Naive thymus-derived CD8-positive, alpha-beta T cell (primary cell): ENCODE measurements at regions not wholly inside any gene's neighbourhood (a gene's known extent, or its start where the extent isn't known, plus 50 kb on each side); places are given as distances from the start of the nearest gene placed in this dataset.
"Not testable (repeated sequence)": the region's sequence is repeated elsewhere in the genome, so short reads cannot be mapped to it uniquely, and the experiment has no call there.

Experiments
- ATAC-seq, 2 donors: fragments of 150-1000 bp; cut with Tn5 transposase in 1 of 2; sonication (Bioruptor Pico), chemical (Tn5 transposase) in 1 of 2; 1 replicate in 1 of 2; 2 replicates in 1 of 2; pipeline ENCODE4 v1.10.0; 2021; ENCODE audit warnings: mild to moderate bottlenecking in 2 of 2, moderate library complexity in 2 of 2
- POLR2A ChIA-PET: fragments of 350-600 bp; sonication (Branson Sonifier 250); formaldehyde crosslinking; loops from one replicate; lab custom pipeline; 2021; ENCODE audit warnings: antibody characterized with exemption; lab: Charles Lee
- DNase-seq, 10 donors: peaks; one replicate each; pipeline versions ENCODE4 v3.0.0 to v3.0.0-alpha.2; 2020 to 2022
- H3K27ac Mint-ChIP-seq, 10 donors: one replicate each; pipeline ENCODE4 v1.8.0; 2020 to 2022; ENCODE audit warnings: mild to moderate bottlenecking in 10 of 10, mixed read lengths in 10 of 10, moderate library complexity in 4 of 10, inconsistent platforms in 1 of 10
- H3K27me3 Mint-ChIP-seq, 5 donors: one replicate each; pipeline ENCODE4 v1.8.0; 2021 to 2022; ENCODE audit warnings: mixed read lengths in 5 of 5
- H3K36me3 Mint-ChIP-seq, 3 donors: one replicate each; pipeline ENCODE4 v1.8.0; 2020 to 2022; ENCODE audit warnings: mixed read lengths in 3 of 3, mild to moderate bottlenecking in 2 of 3, inconsistent platforms in 1 of 3
- H3K4me1 Mint-ChIP-seq, 4 donors: one replicate each; pipeline ENCODE4 v1.8.0; 2021 to 2022; ENCODE audit warnings: mixed read lengths in 4 of 4
- H3K4me3 Mint-ChIP-seq, 10 donors: one replicate each; pipeline ENCODE4 v1.8.0; 2020 to 2022; ENCODE audit warnings: mild to moderate bottlenecking in 10 of 10, mixed read lengths in 10 of 10, moderate library complexity in 6 of 10, inconsistent platforms in 1 of 10
- H3K9me3 Mint-ChIP-seq, 9 donors: one replicate each; pipeline ENCODE4 v1.8.0; 2020 to 2022; ENCODE audit warnings: mixed read lengths in 9 of 9, mild to moderate bottlenecking in 3 of 9, inconsistent platforms in 1 of 9, moderate library complexity in 1 of 9

DNA sequence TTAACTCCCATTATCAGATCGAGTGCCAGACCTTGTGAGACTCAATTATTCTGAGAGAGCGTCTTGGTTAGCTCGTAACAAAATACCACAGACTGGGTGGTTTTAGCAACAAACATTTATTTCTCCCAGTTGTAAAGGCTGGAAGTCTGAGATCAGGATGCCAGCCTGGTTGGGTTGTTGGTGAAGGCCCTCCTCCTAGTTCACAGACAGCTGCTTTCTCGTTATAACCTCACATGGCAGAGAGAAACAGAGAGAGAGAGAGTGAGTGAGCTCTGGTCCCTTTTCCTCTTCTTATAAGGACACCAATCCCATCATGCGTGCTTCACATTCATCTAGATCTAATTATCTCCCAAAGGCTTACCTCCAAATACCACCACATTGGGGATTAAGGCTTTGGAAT lies 114.2 kb upstream of the SLC24A2 start:
- POLR2A ChIA-PET: no interaction called here
- H3K36me3 Mint-ChIP-seq: peaks cover 0 to 6% (median 0%) of the 10 kb centered on the region in 3 donors
- peaks cover 0 to 9% (median 1%) of the 10 kb centered on the region in 9 donors for H3K9me3 Mint-ChIP-seq
- no peak for ATAC-seq
- no peak overlapping the region for H3K4me3 Mint-ChIP-seq
- H3K27me3 Mint-ChIP-seq: peaks cover 0 to 6% (median 1%) of the 10 kb centered on the region in 5 donors
- H3K4me1 Mint-ChIP-seq: peaks cover 0 to 2% (median 0%) of the 10 kb centered on the region in 4 donors
- no peak for DNase-seq
- no peak overlapping the region for H3K27ac Mint-ChIP-seq

- no peaks in the 10 kb centered on the region for H3K9me3 Mint-ChIP-seq
- no peak overlapping the region for H3K4me3 Mint-ChIP-seq
- H3K4me1 Mint-ChIP-seq: peaks cover 0 to 2% (median 0%) of the 10 kb centered on the region in 4 donors
- ATAC-seq: no peak
- DNase-seq: no peak
- H3K36me3 Mint-ChIP-seq: no peaks in the 10 kb centered on the region
- POLR2A ChIA-PET: no interaction called here
- H3K27ac Mint-ChIP-seq: peak overlapping the region in 1 of 10 donors; percentile 26
- H3K27me3 Mint-ChIP-seq: peaks cover 0 to 6% (median 1%) of the 10 kb centered on the region in 5 donors
These were observed 112.7 kb upstream of the SLC24A2 start for GRCh38 chr9:19901586-19901985.

DNA sequence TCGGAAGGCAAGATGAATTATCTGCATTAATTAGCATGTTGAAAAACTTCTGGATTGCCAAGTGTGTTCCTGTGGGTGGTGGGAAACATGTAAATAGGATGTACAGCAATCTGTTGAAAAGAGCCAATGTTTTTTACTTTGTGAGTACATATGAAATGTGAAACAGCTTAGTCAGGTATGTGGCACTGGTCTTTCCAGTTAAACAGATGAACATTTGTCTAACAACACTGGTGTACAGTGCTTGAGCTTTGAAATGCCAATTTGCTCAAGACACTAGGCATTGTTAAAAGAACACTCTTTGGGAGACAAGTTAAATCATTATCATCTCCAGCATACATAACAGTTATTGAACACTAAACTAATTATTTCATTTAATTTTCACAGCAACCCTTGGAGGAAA lies 107.3 kb upstream of the SLC24A2 start:
- POLR2A ChIA-PET: no interaction called here

DNA sequence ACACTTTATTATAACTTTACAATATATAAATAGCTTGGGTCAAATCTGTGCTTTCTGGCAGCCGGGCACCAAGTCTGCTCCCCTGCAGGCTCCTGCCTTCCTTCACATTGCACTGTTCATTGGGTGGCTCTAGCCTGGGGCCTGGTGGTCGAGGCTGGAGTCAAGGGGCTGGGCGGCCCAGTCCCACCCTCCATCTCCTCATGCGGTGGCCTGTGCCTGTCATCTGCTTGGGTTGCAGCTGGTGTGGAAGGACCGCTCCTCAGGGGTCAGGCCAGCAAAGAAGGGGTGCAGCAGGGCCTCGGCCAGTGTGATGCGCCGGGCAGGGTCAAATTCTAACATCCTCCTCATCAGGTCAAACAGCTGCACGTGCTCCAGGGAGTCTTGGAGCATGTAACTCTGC lies 106.7 kb upstream of the SLC24A2 start:
- H3K9me3 Mint-ChIP-seq, H3K27ac Mint-ChIP-seq, H3K4me3 Mint-ChIP-seq, H3K36me3 Mint-ChIP-seq, ATAC-seq, H3K27me3 Mint-ChIP-seq, H3K4me1 Mint-ChIP-seq, DNase-seq, POLR2A ChIA-PET: not testable (repeated sequence)

More for the DNA sequence above, 107.3 kb upstream of the SLC24A2 start:
- Mint-ChIP-seq H3K27ac (no peak overlapping the region), H3K27me3 (peaks cover 0 to 4% (median 0%) of the 10 kb centered on the region in 5 donors), H3K4me1 (no peaks in the 10 kb centered on the region), H3K36me3 (no peaks in the 10 kb centered on the region), H3K9me3 (no peaks in the 10 kb centered on the region), H3K4me3 (no peak overlapping the region)
- no peak for ATAC-seq
- no peak for DNase-seq

- Mint-ChIP-seq H3K4me3 (no peak overlapping the region), H3K27me3 (peaks cover 0 to 4% (median 0%) of the 10 kb centered on the region in 5 donors), H3K36me3 (no peaks in the 10 kb centered on the region), H3K9me3 (no peaks in the 10 kb centered on the region), H3K4me1 (no peaks in the 10 kb centered on the region), H3K27ac (no peak overlapping the region)
- POLR2A ChIA-PET: no interaction called here
- ATAC-seq (no peak), DNase-seq (no peak)
These were observed 106.2 kb upstream of the SLC24A2 start for GRCh38 chr9:19895006-19895405.

- ATAC-seq: no peak
- H3K36me3 Mint-ChIP-seq: peaks cover 0 to 13% (median 4%) of the 10 kb centered on the region in 3 donors
These were observed 96.8 kb upstream of the SLC24A2 start for GRCh38 chr9:19885608-19886007.

GRCh38 chr9:19879062-19879461 lies 90.2 kb upstream of the SLC24A2 start:
- Mint-ChIP-seq H3K9me3 (peaks cover 0 to 5% (median 0%) of the 10 kb centered on the region in 9 donors), H3K27ac (no peak overlapping the region), H3K4me3 (no peak overlapping the region), H3K36me3 (peaks cover 0 to 6% (median 4%) of the 10 kb centered on the region in 3 donors), H3K4me1 (no peaks in the 10 kb centered on the region), H3K27me3 (peaks cover 5 to 29% (median 16%) of the 10 kb centered on the region in 5 donors)
- no peak for DNase-seq
- POLR2A ChIA-PET: no interaction called here
- no peak for ATAC-seq

More at GRCh38 chr9:19885608-19886007, 96.8 kb upstream of the SLC24A2 start:
- Mint-ChIP-seq H3K9me3 (peaks cover 0 to 14% (median 3%) of the 10 kb centered on the region in 9 donors), H3K27me3 (peaks cover 4 to 19% (median 10%) of the 10 kb centered on the region in 5 donors), H3K27ac (no peak overlapping the region), H3K4me1 (no peaks in the 10 kb centered on the region), H3K4me3 (no peak overlapping the region)
- DNase-seq: no peak
- POLR2A ChIA-PET: no interaction called here

DNA sequence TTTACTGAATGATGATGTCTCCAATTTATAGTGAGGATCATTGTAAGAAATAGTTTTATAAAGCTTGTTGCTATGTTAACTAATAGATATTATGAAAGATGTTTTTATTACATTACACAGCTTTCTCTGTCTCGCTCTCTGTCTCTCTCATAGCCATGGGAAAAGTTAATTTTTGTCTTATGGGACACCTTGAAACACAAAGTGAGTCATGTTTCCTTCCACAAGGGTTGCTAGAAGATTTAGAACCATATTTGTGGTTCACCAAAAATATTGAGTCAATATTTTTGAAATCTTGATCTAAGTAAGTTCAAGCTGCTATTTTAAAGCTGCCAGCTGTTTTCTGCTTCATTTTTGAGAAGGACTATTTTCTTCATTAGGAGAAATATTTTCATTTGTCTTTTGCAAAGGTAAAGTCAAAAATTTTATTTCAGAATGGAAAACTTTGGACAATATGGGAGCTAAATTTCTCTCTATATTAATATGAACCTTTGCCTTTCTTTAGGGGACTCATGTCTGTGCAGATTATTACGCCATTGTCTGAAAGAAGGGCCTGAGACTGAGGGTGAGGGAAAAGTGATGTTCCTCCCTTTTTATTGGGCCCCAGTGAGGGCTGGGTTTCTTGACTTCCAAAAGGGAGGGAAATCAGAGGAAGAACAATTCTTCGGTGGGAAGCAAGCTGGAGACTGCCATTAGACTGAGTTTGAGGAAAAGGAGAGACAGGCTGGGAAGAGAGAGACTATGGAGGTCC lies 87.9 kb upstream of the SLC24A2 start:
- POLR2A ChIA-PET: no interaction called here
- peaks cover 2 to 8% (median 3%) of the 10 kb centered on the region in 3 donors for H3K36me3 Mint-ChIP-seq
- H3K4me3 Mint-ChIP-seq: no peak overlapping the region
- H3K4me1 Mint-ChIP-seq: no peaks in the 10 kb centered on the region
- DNase-seq (no peak), ATAC-seq (no peak)
- peaks cover 11 to 39% (median 20%) of the 10 kb centered on the region in 5 donors for H3K27me3 Mint-ChIP-seq
- peaks cover 4 to 21% (median 13%) of the 10 kb centered on the region in 9 donors for H3K9me3 Mint-ChIP-seq
- peak overlapping the region in 2 of 10 donors; percentile 35 to 51 for H3K27ac Mint-ChIP-seq

DNA sequence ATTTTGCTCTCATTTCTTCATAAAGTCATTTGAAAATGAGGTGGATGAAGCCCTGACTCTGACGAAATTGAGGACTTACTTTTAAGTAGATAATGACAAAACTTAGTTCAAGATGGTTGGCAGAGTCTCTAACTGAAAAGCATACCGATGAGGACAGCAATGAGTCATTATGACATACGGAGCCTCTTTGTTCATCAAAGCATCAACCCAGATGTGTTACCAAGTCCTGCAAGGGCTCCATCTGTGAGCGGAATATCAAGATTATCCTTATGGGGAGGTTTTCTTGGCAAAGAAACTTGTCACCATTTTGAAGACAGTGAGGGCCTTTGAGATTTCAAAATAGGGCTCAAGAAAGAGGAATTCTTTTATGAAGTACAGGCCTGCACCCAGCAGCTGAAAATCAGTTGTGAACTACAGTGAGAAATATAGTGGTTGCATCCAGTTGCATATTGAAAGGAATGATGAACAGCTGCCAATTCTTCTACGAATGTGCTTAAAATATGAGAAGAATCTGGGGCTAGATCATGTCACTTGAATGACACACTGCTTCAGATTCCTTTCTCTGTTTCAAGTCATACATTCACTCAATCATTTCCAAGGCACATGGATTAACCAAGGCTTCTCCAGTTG lies 86.6 kb upstream of the SLC24A2 start:
- Mint-ChIP-seq H3K27me3 (peaks cover 11 to 34% (median 17%) of the 10 kb centered on the region in 5 donors), H3K4me3 (no peak overlapping the region), H3K4me1 (no peaks in the 10 kb centered on the region), H3K27ac (no peak overlapping the region), H3K9me3 (peaks cover 10 to 33% (median 26%) of the 10 kb centered on the region in 9 donors), H3K36me3 (peaks cover 2 to 11% (median 8%) of the 10 kb centered on the region in 3 donors)
- DNase-seq: no peak
- POLR2A ChIA-PET: no interaction called here
- ATAC-seq: no peak

- H3K4me3 Mint-ChIP-seq: not testable (repeated sequence)
These were observed 84.4 kb upstream of the SLC24A2 start for GRCh38 chr9:19873188-19873587.

GRCh38 chr9:19870988-19871387 lies 82.2 kb upstream of the SLC24A2 start:
- H3K4me3 Mint-ChIP-seq: no peak overlapping the region
- H3K27me3 Mint-ChIP-seq: peaks cover 9 to 16% (median 13%) of the 10 kb centered on the region in 5 donors
- peaks cover 10 to 39% (median 28%) of the 10 kb centered on the region in 9 donors for H3K9me3 Mint-ChIP-seq
- no peak overlapping the region for H3K27ac Mint-ChIP-seq
- H3K36me3 Mint-ChIP-seq: peaks cover 2 to 15% (median 8%) of the 10 kb centered on the region in 3 donors
- DNase-seq (no peak), ATAC-seq (no peak)
- H3K4me1 Mint-ChIP-seq: no peaks in the 10 kb centered on the region
- POLR2A ChIA-PET: no interaction called here

More at GRCh38 chr9:19873188-19873587, 84.4 kb upstream of the SLC24A2 start:
- ATAC-seq, H3K4me1 Mint-ChIP-seq, H3K27ac Mint-ChIP-seq, DNase-seq: not testable (repeated sequence)
- Mint-ChIP-seq H3K9me3 (peaks cover 10 to 39% (median 28%) of the 10 kb centered on the region in 9 donors), H3K36me3 (peaks cover 2 to 15% (median 8%) of the 10 kb centered on the region in 3 donors), H3K27me3 (peaks cover 8 to 29% (median 18%) of the 10 kb centered on the region in 5 donors)
- POLR2A ChIA-PET: interaction anchor here (0.5 kb wide), 1 partner anchor 16 kb away, joined by 3 read pairs; no protein-coding TSS in a partner anchor

GRCh38 chr9:19840953-19841352 lies 52.1 kb upstream of the SLC24A2 start:
- peaks cover 0 to 3% (median 0%) of the 10 kb centered on the region in 5 donors for H3K27me3 Mint-ChIP-seq
- H3K9me3 Mint-ChIP-seq: peaks cover 0 to 4% (median 0%) of the 10 kb centered on the region in 9 donors
- ATAC-seq: no peak
- no peaks in the 10 kb centered on the region for H3K36me3 Mint-ChIP-seq
- H3K4me1 Mint-ChIP-seq: no peaks in the 10 kb centered on the region
- no peak overlapping the region for H3K4me3 Mint-ChIP-seq
- DNase-seq: no peak
- POLR2A ChIA-PET: no interaction called here
- no peak overlapping the region for H3K27ac Mint-ChIP-seq
